ENCODE measurements at regions not wholly inside any gene's neighbourhood (a gene's known extent, or its start where the extent isn't known, plus 50 kb on each side); places are given as distances from the start of the nearest gene placed in this dataset.

GRCh38 chr9:124191691-124192395 is 65.9 kb upstream of the NEK6 start:
- TF ChIP-seq CTCF (optimal IDR thresholded peaks at IDR 0.05 in 1 of 3, IDR thresholded peaks at IDR 0.05 in 1 of 3, conservative IDR thresholded peaks at IDR 0.05 in 1 of 3; ENCODE audit: extremely low read depth in 1 of 3, insufficient read depth in 2 of 3, low read length in 3 of 3) (no peak), EZH2 (IDR thresholded peaks at IDR 0.05; ENCODE audit: low read length) (no peak)

Data from keratinocyte (primary cell).